ENCODE measurements at regions not wholly inside any gene's neighbourhood (a gene's known extent, or its start where the extent isn't known, plus 50 kb on each side); places are given as distances from the start of the nearest gene placed in this dataset.

- TF ChIP-seq TSHZ2 (CRISPR knock-in tag; IDR thresholded peaks at IDR 0.05) (no peak), POU6F1 (CRISPR knock-in tag; IDR thresholded peaks at IDR 0.05; ENCODE audit: borderline replicate concordance, low read depth) (no peak), ZNF8 (CRISPR knock-in tag; IDR thresholded peaks at IDR 0.05) (no peak), ZFP30 (CRISPR knock-in tag; IDR thresholded peaks at IDR 0.05) (no peak), BACH2 (CRISPR knock-in tag; IDR thresholded peaks at IDR 0.05; ENCODE audit: borderline replicate concordance) (no peak), ZFP3 (CRISPR knock-in tag; IDR thresholded peaks at IDR 0.05) (no peak), TCF4 (CRISPR knock-in tag; IDR thresholded peaks at IDR 0.05; ENCODE audit: borderline replicate concordance) (no peak)
These were observed 106.4 kb upstream of the SDK1 start (continued) for GRCh38 chr7:3194501-3195141.

GRCh38 chr7:3195160-3195559 lies 105.9 kb upstream of the SDK1 start:
- TF ChIP-seq TSHZ2 (CRISPR knock-in tag; IDR thresholded peaks at IDR 0.05) (no peak), TCF4 (CRISPR knock-in tag; IDR thresholded peaks at IDR 0.05; ENCODE audit: borderline replicate concordance) (no peak), CSDC2 (CRISPR knock-in tag; IDR thresholded peaks at IDR 0.05) (no peak), ZNF565 (CRISPR knock-in tag; conservative IDR thresholded peaks at IDR 0.05; ENCODE audit: low read depth) (no peak), POU6F1 (CRISPR knock-in tag; IDR thresholded peaks at IDR 0.05; ENCODE audit: borderline replicate concordance, low read depth) (no peak), ZFP30 (CRISPR knock-in tag; IDR thresholded peaks at IDR 0.05) (no peak)

GRCh38 chr7:3196629-3197400 lies 104.2 kb upstream of the SDK1 start:
- no peak for ATAC-seq
- TF ChIP-seq CSRNP3 (CRISPR knock-in tag; IDR thresholded peaks at IDR 0.05) (no peak), ZC3H10 (CRISPR knock-in tag; IDR thresholded peaks at IDR 0.05) (no peak), ESRRG (CRISPR knock-in tag; IDR thresholded peaks at IDR 0.05) (no peak), SNAI2 (CRISPR knock-in tag; IDR thresholded peaks at IDR 0.05) (no peak)

More at GRCh38 chr7:3195160-3195559, 105.9 kb upstream of the SDK1 start:
- no peak for ATAC-seq

GRCh38 chr7:3197567-3198213 lies 103.4 kb upstream of the SDK1 start:
- no peak for ATAC-seq
- TF ChIP-seq TOX (CRISPR knock-in tag; IDR thresholded peaks at IDR 0.05; ENCODE audit: borderline replicate concordance) (no peak), ZNF8 (CRISPR knock-in tag; IDR thresholded peaks at IDR 0.05) (no peak), PATZ1 (CRISPR knock-in tag; IDR thresholded peaks at IDR 0.05; ENCODE audit: borderline replicate concordance) (no peak), SNAI2 (CRISPR knock-in tag; IDR thresholded peaks at IDR 0.05) (no peak), CSRNP3 (CRISPR knock-in tag; IDR thresholded peaks at IDR 0.05) (no peak)

Data from SK-N-SH treated with all-trans-retinoic acid at 6 μM for 48 hours (cell line).